ENCODE measurements at regions not wholly inside any gene's neighbourhood (a gene's known extent, or its start where the extent isn't known, plus 50 kb on each side); places are given as distances from the start of the nearest gene placed in this dataset.
"Not testable (repeated sequence)": the region's sequence is repeated elsewhere in the genome, so short reads cannot be mapped to it uniquely, and the experiment has no call there.

DNA sequence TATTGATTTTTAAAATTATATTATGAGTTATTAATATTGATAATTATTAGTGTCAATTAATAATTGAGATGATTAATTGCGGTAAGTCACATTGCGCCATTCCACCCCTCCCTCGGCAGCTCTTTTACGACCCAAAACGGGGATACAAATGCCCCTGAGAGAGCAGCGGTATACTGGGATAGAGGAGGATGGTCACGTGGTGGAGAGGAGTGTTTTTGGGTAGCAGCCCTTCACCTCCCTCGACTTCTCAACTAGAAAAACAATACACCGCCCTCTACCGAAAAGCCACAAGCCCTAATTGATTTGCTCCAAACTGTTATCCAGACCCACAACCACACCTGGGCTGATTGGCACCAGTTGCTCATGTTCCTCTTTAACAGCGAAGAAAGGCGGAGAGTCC lies 71.0 kb downstream of the DAPL1 start:
- DNase-seq (ENCODE audit: low spot score), result not testable (repeated sequence)

DNA sequence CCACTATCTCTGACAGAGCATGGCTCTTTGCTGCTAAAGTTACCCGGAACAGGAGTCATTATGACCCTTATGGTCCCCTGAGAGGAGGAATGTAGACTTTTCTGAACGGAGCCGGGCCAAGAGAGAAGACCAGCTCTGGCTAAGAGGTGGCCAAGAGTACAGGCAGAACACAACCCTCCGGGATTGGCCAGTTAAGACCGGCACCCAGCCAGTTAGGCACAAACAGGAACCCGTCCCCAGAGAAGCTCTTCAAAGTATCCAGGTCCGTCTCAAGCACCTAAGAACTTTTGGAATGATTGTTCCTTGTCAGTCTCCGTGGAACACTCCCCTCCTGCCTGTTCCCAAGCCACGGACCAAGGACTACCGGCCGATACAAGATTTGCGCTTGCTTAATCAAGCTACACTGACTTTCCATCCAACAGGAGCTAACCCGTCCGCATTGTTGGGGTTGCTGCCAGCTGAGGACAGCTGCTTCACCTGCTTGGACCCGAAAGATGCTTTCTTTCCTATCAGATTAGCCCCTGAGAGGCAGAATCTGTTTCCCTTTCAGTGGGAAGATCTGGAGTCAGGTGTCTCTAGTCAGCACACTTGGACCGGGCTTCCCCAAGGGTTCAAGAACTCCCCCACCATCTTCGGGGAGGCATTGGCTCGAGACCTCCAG lies 72.5 kb downstream of the DAPL1 start:
- DNase-seq (ENCODE audit: low spot score), result not testable (repeated sequence)

DNA sequence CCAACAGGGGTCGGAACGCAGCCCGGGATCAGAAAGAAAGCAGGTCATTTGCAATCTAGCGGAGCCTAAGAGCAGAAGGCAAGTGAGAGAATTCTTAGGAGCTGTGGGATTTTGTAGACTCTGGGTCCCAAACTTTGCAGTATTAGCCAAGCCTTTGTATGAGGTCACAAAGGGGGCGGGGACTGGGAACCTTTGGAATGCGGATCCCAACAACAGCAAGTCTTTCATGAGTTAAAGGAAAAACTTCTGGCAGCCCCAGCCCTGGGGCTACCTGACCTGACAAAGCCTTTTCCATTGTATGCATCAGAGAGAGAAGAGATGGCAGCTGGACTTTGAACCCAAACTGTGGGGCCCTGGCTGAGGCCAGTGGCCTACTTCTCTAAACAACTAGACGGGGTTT lies 73.3 kb downstream of the DAPL1 start:
- not testable (repeated sequence) for DNase-seq (ENCODE audit: low spot score)

DNA sequence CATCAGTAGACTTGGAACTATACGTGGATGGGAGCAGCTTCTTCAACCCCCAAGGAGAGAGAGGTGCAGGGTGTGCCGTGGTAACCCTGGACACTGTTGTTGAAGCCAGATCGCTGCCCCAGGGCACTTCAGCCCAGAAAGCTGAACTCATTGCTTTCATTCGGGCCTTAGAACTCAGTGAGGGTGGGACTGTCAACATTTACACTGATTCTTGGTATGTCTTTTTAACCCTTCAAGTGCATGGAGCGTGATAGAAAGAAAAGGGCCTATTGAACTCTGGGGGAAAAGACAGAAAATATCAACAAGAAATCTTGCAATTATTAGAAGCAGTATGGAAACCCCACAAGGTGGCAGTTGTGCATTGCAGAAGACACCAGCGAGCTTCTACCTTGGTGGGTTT lies 74.0 kb downstream of the DAPL1 start:
- not testable (repeated sequence) for DNase-seq (ENCODE audit: low spot score)

DNA sequence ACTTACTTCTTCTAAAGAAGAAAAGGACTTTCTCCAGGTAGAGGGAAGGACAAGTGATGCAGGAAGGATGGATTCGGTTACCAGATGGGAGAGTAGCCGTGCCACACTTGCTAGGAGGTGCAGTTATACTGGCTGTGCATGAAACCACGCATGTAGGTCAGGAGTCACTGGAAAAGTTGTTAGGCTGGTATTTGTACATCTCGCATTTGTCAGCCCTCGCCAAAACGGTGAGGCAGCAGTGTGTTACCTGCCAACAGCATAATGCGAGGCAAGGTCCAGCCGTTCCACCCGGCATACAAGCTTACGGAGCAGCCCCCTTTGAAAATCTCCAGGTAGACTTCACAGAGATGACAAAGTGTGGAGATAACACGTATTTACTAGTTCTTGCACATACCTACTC lies 74.5 kb downstream of the DAPL1 start:
- not testable (repeated sequence) for DNase-seq (ENCODE audit: low spot score)

DNA sequence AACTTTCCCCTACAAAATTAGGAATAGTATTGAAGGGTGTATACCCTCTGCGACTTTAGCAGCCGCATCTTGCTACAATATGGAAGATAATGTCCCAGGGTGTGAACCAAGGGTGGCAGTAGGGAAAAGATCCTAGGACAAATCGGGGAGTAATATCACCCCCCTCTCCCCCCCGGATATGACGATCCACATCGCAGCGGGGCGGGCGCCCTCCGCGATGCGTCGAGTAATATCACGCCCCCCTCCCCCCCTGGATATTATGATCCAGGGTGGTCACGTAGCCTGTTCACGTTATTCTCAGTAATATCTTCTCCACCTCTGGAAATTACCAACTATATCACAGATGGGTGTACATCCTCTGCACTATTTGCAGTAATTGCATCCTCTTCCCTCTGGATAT lies 82.9 kb downstream of the DAPL1 start:
- no peak for DNase-seq (ENCODE audit: low spot score)

DNA sequence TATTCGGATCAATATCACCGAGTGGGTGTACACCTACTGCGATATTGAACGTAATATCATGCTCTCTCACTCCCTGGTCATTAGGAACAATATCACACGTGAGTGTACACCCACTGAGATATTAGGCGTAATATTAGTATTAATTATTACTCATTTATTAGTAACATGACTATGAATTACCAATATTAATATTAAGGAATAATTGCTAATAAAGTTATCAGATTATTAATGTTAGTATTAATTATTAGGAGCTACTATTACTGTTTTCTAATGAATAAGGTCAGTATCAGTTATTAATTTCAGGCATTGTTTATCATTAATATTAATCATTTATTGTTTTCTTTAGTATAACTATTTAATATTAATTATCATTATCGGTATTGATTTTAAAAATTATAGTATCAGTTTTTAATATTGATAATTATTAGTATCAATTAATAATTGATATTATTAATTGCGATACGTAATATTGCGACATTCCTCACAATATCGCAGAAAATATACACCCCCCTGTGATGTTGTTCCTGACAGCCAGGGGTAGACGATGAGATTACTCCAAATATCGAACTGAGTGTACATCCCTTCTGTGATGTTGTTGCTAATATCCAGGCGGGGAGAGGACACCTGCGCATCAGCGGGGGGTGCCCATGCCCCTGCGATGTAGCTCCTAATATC lies 84.2 kb downstream of the DAPL1 start:
- DNase-seq (ENCODE audit: low spot score), result no peak

DNA sequence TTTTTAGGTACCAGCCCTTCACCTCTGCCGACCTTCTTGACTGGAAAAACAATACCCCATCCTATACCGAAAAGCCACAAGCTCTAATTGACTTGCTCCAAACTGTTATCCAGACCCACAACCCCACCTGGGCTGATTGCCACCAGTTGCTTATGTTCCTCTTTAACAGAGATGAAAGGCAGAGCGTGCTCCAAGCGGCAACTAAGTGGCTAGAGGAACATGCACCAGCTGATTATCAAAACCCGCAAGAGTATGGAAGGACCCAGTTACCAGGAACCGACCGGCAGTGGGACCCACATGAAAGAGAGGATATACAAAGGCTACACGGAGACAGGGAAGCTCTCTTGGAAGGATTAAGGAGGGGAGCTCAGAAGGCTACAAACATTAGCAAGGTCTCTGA lies 86.1 kb upstream of the TANC1 start:
- DNase-seq (ENCODE audit: low spot score), result no peak

DNA sequence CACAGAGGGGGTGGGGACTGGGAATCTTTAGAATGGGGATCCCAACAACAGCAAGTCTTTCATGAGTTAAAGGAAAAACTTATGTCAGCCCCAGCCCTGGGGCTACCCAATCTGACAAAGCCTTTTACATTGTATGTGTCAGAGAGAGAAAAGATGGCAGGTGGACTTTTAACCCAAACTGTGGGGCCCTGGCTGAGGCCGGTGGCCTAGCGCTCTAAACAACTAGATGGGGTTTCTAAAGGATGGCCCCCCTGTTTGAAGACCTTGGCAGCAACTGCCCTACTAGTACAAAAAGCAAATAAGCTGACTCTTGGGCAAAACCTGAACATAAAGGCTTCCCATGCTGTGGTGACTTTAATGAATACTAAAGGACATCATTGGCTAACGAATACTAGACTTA lies 83.9 kb upstream of the TANC1 start:
- not testable (repeated sequence) for DNase-seq (ENCODE audit: low spot score)

DNA sequence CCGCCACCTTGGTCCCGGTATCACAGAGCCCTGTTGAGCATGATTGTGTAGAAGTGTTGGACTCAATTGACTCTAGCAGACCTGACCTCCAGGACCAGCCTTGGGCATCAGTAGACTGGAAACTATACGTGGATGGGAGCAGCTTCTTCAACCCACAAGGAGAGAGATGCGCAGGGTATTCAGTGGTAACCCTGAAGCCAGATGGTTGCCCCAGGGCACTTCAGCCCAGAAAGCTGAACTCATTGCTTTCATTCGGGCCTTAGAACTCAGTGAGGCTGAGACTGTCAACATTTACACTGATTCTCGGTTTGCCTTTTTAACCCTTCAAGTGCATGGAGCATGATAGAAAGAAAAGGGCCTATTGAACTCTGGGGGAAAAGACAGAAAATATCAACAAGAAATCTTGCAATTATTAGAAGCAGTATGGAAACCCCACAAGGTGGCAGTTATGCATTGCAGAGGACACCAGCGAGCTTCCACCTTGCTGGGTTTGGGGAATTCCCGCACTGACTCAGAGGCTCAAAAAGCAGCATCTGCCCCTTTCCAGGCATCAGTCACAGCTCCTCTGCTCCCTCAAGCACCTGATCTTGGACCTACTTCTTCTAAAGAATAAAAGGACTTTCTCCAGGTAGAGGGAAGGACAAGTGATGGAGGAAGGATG lies 83.3 kb upstream of the TANC1 start:
- not testable (repeated sequence) for DNase-seq (ENCODE audit: low spot score)

DNA sequence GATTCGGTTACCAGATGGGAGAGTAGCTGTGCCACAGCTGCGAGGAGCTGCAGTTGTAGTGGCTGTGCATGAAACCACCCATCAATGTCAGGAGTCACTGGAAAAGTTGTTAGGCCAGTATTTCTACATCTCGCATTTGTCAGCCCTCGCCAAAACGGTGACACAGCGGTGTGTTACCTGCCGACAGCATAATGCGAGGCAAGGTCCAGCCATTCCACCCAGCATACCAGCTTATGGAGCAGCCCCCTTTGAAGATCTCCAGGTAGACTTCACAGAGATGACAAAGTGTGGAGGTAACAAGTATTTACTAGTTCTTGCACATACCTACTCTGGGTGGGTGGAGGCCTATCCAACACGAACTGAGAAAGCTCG lies 82.8 kb upstream of the TANC1 start:
- not testable (repeated sequence) for DNase-seq (ENCODE audit: low spot score)

DNA sequence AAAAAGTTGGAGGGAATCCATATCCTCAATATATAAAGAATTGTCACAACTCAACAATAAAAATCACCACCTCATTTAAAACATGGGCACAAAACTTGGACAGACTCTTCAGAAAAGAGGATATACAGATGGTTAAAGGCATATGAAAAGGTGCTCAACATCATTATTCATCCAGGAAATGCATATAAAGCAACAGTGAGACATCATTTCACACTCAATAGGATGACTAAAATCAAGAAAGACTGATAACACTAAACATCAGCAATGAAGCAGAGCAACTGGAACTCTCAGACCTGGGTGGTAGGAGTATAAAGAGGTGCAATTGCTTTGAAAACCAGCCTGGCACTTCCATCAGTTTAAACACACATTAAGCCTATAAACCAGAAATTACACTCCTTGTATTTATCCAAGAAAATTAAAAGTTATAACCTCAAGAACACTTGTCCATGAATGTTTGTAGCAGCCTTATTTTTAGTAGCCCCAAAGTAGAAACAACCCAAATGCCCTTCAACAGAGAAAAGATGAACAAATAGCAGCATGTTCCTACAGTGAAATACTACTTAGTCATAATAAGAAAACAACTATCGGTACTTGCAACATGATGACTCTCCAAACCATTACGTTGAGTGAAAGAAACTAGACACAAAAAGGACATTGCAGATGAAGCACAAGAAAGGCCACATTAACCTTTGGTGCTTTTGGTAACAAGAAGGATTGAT lies 79.1 kb upstream of the TANC1 start:
- no peak for DNase-seq (ENCODE audit: low spot score)

DNA sequence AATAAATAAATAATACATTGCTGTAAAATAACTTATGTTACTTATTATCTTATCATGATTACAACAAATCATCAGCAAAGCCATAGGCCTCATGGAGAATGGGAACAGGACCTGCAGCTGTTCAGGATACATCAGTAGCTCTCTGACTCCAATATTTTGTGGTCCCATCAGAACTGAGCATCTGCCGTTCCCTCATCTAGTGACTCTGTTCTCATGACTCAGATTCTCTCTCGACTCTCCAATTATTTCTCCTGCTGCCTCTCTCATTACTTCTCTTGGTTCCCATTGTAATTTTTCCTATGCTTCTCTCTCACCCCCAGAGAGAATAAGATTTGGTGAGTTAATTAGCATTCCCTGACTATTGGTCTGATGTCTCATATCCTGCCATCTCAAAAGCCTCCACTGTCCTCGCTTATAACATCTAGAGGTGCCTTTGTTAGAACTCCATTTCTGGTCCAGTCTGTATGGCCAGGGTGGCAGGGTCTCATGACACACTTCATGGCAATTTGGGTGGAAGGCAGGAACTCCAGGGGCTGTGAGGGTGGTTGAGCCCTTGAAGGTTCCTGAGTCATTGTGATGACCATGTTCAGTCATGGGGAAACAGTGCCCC lies 78.0 kb upstream of the TANC1 start:
- DNase-seq (ENCODE audit: low spot score), result no peak

DNA sequence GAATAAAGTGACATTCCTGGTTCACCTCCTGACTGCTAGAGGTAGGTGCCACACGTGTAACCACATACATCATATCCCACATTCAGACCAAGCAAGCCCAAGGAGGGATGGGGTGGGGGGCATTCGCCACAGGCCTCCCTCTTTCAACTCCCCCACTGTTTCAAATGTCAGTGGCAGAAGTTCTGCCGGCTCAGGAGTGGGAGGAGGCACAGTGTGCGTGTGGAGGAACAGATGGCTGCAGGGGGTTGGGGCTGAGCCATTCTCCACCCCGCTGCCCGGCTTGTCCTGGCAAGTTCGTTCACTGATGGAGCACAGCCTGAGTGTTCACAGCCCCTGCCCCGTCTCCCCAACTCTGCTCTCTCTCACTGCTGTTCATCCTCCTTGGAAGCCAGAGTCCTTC lies 75.4 kb upstream of the TANC1 start:
- DNase-seq (ENCODE audit: low spot score), result peak; percentile 61

DNA sequence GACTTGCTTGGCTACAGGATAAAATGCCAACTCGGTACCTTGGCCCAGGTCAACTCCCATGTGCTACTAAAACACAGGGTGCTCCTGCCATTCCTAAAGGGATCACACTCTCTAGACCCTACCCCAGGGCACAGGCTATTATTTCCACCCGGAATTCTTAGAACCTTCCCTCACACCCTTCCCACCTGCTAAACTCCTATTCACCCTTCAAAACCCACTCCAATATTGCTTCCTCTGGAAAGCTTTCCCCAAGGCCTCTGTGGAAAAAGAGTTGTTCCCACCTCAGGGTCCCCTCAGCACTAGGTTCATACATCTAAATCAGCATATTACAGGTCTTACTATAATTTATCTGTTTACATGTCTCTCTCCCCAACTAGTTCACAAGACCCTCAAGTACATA lies 75.0 kb upstream of the TANC1 start:
- no peak for DNase-seq (ENCODE audit: low spot score)

DNA sequence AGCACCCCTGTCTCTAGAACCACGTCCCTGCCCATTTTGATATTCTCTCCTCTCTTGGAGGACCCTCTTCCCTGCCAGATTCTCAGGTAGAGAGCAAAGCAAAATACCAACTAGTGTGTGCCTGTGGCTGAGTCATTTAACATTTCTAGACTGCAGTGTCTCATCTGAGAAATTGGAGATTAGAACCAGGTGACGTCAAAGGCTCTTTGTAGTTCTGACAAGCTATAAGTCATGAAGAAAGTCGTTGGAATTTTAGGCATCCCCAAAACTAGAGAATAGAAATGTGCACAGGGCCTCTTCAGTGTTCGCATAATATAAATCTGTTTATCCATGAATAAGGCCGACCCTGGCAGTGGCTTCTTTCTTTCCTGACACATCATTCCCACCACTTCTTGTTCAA lies 74.4 kb upstream of the TANC1 start:
- DNase-seq (ENCODE audit: low spot score), result no peak

DNA sequence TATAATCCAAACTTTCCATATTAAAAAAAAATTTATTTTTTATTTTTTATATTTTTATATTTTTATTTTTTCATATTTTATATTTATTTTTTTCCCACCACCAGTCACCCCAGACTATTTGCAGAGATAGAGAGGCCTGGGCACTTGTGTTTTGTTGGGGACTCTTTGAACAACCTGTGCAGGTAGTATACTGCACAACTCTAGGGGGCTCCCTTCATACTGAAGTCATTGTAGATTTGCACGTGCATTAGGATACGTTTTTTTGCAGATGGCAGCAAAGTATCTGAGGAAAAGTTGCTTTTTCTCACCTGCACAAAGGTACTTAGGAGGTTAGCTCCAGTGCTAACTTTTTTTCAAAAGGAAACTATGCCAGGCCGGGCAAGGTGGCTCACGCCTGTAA lies 73.9 kb upstream of the TANC1 start:
- no peak for DNase-seq (ENCODE audit: low spot score)

DNA sequence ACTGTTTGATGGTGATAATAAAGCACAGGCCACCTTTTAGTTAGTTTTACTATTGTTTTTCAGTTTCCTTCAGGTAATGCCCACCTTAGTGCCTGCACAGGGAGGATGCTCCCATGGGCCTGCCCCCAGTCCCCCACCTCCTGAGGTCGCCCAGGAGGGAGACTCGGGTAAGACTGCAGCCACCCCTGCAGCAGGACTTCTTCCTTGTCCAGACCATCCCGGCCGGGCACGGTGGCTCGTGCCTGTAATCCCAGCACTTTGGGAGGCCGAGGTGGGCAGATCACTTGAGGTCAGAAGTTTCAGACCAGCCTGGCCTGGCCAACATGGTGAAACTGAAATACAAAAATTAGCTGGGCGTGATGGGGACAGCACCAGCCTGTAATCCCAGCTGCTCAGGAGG lies 68.1 kb upstream of the TANC1 start:
- no peak for DNase-seq (ENCODE audit: low spot score)

DNA sequence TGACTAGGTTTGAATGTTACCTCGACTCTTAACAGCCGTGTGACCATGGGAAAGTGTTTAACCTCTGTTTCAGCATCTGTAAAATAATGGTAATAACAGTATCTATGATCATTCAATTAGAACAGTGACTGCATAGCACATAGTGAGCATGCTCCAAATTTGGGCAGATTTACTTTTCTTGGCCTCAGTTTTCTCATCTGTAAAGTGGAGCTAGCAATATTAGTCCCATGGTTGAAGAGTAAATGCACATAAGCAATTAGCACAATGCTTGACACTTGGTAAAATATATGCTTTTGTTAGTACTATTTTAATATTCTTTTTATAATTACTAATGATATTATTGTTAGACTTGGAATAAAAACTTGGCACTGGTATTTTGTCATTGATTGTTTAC lies 66.4 kb upstream of the TANC1 start:
- no peak for DNase-seq (ENCODE audit: low spot score)

DNA sequence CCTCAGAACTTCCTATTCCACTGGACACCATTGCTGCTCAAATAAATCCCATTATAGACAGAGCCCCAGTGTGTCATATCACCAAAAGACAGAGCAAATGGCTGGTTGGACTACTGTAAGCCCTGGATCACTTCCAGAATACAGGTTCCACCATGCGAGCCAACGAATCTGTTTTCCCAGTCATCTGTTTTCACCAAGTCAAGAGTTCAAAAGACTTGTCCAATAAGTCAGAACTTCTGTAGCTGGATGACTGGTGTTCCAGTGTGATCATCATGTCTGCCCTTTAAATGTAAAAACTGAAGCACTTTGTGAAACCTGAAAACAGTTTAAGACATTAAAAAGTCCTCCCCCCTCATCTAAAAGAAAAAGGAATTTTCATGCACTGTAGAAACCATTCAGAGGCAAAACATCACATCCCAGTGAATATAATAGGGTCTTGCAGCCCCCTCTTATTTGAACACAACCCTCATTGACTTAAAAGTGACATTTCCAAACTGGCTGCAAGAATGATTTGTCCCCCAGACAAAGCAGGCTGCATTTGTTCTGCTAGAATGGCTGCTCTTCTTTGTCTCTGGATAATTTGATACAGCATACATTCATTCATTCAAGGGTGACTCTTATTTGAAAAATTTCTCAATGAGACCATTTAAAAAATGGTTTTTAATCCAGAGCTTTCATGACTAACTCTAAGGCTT lies 64.6 kb upstream of the TANC1 start:
- no peak for DNase-seq (ENCODE audit: low spot score)

DNA sequence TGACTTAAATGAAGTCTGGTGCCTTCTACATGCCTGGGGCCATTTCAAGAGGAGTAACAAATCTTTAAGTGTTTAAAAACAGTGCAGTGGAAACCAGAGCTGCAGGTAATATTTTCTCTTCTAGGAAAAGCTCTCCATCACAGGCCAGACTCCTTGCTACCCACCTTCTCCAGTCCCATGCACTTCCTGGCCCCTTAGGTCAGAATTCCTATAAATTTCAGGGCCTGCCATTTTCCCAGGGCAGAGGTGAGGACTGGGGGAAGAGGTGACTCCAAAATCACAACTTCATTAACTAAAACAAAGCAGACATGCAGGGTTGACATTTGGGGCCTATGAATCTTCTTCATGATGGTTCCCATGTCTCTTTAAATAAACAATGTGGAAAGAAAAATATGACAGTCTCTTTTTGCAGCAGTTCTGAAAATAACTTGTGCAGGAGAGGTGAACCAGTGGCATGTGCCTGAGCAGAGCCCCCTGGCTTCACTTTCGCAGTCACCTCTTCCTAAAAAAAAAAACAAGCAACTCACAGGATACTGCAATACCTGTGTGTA lies 63.7 kb upstream of the TANC1 start:
- DNase-seq (ENCODE audit: low spot score), result no peak

DNA sequence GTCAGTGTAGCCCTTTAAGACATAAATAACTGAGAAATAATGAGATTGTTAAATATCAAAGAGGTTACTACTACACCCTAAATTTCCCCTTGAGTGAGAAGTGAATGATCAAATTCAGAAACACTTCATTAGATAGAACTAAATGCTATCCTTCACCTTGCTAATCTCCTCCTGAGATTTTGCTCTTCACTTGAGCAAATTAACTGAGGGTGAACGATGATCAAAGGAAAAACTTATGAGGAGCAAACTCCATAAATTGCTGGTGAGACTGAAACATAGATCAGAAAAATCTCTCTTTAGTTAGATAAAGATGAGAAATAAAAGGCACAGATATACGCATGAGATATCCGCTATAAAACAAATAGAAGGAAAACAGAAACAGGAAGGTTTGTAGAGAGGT lies 63.1 kb upstream of the TANC1 start:
- DNase-seq (ENCODE audit: low spot score), result no peak

Data from D341Med (cell line).